GM12875 (cell line): ENCODE measurements at regions not wholly inside any gene's neighbourhood (a gene's known extent, or its start where the extent isn't known, plus 50 kb on each side); places are given as distances from the start of the nearest gene placed in this dataset.

Experiments used
- H3K4me3 ChIP-seq: one replicate; pipeline ENCODE4 v1.5.1; 2011; ENCODE audit warnings: low read depth, low read length, control low read depth
- TF ChIP-seq, protein P1 (sequence below): IDR thresholded peaks from 2 replicates; pipeline ENCODE4 v1.5.1; 2011; ENCODE audit warnings: low read depth, mild to moderate bottlenecking, control low read depth, inconsistent platforms, low read length, moderate library complexity, borderline replicate concordance; ENCODE audit not compliant: insufficient read depth

DNA sequence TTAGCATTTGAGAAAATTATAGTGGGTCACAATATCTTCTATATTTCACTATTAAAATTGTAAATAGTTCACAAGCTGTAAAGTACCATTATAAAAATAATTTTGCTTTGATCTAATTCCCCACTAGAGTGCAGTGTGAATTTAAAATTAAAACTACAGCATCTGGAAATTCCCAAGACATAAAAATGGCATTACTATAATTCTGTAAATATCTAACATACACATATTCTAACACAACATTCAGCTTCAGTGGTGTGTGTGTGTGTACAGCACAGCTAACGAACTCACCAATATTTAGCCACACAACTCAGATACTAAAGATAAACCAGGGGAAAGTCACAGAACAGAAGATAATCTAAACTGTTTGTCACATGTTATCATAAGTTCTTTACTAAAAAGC lies 424.9 kb upstream of the ZNF385D start:
- TF ChIP-seq, protein P1, sequence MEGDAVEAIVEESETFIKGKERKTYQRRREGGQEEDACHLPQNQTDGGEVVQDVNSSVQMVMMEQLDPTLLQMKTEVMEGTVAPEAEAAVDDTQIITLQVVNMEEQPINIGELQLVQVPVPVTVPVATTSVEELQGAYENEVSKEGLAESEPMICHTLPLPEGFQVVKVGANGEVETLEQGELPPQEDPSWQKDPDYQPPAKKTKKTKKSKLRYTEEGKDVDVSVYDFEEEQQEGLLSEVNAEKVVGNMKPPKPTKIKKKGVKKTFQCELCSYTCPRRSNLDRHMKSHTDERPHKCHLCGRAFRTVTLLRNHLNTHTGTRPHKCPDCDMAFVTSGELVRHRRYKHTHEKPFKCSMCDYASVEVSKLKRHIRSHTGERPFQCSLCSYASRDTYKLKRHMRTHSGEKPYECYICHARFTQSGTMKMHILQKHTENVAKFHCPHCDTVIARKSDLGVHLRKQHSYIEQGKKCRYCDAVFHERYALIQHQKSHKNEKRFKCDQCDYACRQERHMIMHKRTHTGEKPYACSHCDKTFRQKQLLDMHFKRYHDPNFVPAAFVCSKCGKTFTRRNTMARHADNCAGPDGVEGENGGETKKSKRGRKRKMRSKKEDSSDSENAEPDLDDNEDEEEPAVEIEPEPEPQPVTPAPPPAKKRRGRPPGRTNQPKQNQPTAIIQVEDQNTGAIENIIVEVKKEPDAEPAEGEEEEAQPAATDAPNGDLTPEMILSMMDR: no peak
- H3K4me3 ChIP-seq: no peak overlapping the region

DNA sequence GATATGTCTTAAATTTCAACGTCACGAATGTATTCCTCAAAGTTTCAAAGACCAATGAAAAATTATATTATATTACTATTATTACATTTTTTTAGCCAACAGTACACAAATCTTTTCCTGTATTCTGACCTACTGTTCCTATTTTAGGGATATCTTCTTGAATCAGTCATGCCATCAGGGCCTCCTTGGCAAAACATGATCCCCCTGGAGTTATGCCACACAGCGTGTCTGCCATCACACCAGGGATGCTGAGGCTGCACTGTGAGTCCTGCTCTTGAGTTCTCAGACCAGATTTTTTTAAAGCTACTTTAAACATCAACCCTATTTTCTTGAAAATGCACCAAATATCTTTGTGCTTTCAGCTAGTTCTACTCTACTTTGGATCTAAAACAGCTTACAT lies 425.9 kb upstream of the ZNF385D start:
- TF ChIP-seq, protein P1: no peak
- no peak overlapping the region for H3K4me3 ChIP-seq

DNA sequence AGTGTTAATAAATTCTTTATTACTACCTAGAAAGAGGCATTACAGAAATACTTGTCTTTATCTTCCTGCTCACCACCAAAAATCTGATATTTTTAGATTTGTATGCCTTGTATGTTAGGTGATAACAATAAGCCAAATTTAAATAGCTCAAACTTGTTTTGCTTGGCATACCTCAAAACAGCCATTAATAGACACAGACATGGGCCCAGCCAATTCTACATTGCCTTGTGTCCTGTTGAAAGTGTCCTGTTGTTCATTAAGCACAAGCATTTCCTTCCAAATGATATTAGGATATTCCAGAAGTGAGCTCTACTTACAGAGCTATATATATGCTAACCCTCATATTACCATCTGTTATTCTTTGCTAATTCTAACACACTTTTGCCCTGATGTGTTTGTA lies 438.6 kb upstream of the ZNF385D start:
- no peak overlapping the region for H3K4me3 ChIP-seq
- TF ChIP-seq, protein P1: no peak

DNA sequence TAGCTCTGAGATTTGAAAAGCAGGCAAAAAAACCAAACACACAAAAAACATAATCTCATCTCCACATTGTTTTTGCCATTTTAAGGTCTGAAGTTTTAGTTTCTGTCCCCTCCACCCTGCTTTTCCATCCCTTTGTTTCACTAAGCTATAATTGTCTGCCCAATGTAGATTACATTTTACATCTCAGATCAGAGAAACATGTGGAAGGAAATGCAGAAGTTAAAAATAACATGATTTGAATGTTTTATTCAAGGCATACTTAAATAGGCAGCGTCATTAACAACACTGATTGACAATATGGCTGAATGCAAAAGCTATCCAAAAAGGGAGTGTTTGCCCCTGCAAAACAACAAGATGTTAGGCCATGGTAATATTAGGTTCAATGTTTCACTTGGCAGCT lies 448.1 kb upstream of the ZNF385D start:
- H3K4me3 ChIP-seq: no peak overlapping the region
- TF ChIP-seq, protein P1: no peak

DNA sequence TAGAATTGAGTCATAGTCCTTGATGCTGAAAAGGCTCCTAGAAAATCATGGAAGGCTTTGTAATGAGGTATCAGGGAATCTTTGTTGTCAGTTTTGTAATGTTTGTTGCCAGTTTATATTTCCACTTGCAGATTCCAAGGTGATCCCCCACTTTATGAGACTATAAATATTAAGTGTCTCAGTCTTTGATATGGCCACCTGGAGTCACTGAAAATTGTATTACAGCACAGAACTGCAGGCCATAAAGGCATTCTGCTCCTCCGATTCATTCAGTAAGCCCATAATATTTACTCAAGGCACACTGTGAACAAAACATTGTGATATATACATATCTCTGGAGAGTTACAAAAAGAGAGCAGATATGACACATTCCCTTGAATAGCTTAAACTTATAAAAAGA lies 457.8 kb upstream of the ZNF385D start:
- TF ChIP-seq, protein P1: no peak
- H3K4me3 ChIP-seq: no peak overlapping the region

DNA sequence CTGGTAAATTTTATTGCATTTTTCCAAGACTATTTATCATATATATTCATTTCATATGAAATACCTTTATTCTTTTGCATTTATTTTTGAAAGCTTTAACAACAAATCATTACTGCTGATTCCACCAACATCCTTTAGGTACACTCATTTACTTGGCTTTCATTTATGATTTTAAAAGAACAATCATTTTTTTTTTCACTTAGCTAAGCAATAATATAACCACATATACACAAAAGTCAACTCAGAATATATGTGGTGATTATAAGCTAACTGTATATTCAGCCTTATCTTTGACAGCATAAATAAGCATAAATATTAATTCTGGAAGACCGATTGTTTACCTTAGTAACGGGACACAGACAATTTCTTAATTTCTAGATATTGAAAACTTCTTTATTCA lies 458.6 kb upstream of the ZNF385D start:
- TF ChIP-seq, protein P1: no peak
- H3K4me3 ChIP-seq: no peak overlapping the region

DNA sequence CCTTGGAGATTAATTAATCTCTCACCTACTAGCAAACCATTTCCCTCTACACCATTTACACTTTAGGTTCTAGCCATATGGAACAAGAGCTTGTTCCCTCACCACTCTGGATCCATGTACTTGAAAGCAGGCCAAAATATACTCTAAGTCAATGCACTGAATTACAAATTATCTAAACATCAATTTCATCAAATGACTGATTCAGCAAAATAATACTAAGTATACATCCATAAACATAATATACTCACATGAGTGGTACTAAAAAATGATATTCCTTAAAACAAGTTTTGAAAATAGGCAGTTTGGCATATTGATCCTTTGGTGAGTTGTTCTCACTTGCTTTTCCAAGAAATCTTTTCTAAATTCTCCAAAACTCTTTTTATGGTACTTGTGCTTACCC lies 459.7 kb upstream of the ZNF385D start:
- TF ChIP-seq, protein P1: no peak
- H3K4me3 ChIP-seq: no peak overlapping the region
